Mucosa of stomach (tissue), 1 donor: ENCODE measurements at regions not wholly inside any gene's neighbourhood (a gene's known extent, or its start where the extent isn't known, plus 50 kb on each side); places are given as distances from the start of the nearest gene placed in this dataset.

Experiments used
- H3K27me3 ChIP-seq: one replicate; pipeline ENCODE4 v1.7.0; 2013; ENCODE audit warnings: mild to moderate bottlenecking, low read length; ENCODE audit not compliant: control insufficient read depth, insufficient read depth
- H3K36me3 ChIP-seq: one replicate; pipeline ENCODE4 v1.7.0; 2013; ENCODE audit warnings: low read length; ENCODE audit not compliant: control insufficient read depth, insufficient read depth
- H3K4me1 ChIP-seq: one replicate; pipeline ENCODE4 v1.7.0; 2013; ENCODE audit warnings: mild to moderate bottlenecking, low read length; ENCODE audit not compliant: control insufficient read depth, insufficient read depth
- H3K4me3 ChIP-seq: one replicate; pipeline ENCODE4 v1.7.0; 2013; ENCODE audit warnings: low read length
- H3K9ac ChIP-seq: one replicate; pipeline ENCODE4 v1.7.0; 2013; ENCODE audit warnings: mild to moderate bottlenecking, low read length, moderate library complexity
- H3K9me3 ChIP-seq: one replicate; pipeline ENCODE4 v1.7.0; 2013; ENCODE audit warnings: mild to moderate bottlenecking, low read length, moderate library complexity; ENCODE audit not compliant: control insufficient read depth
- donor health status: Pancreatic carcinoma.

GRCh38 chr2:121992700-121993099, 237.2 kb downstream of the TSN start:
- Histone ChIP-seq H3K4me3 (no peak overlapping the region), H3K9me3 (no peaks in the 10 kb centered on the region), H3K27me3 (peaks cover 5% of the 10 kb centered on the region), H3K36me3 (no peaks in the 10 kb centered on the region), H3K9ac (no peak overlapping the region), H3K4me1 (no peaks in the 10 kb centered on the region)

GRCh38 chr2:121993682-121994081, 238.2 kb downstream of the TSN start:
- Histone ChIP-seq H3K9ac (no peak overlapping the region), H3K36me3 (no peaks in the 10 kb centered on the region), H3K4me1 (no peaks in the 10 kb centered on the region), H3K27me3 (peaks cover 5% of the 10 kb centered on the region), H3K4me3 (no peak overlapping the region), H3K9me3 (no peaks in the 10 kb centered on the region)

GRCh38 chr2:121994238-121995206, 239.1 kb downstream of the TSN start:
- Histone ChIP-seq H3K4me3 (no peak overlapping the region), H3K36me3 (no peaks in the 10 kb centered on the region), H3K27me3 (peaks cover 5% of the 10 kb centered on the region), H3K9ac (no peak overlapping the region), H3K4me1 (no peaks in the 10 kb centered on the region), H3K9me3 (no peaks in the 10 kb centered on the region)

- Histone ChIP-seq H3K9ac (no peak overlapping the region), H3K36me3 (no peaks in the 10 kb centered on the region), H3K9me3 (no peaks in the 10 kb centered on the region), H3K4me3 (no peak overlapping the region), H3K4me1 (no peaks in the 10 kb centered on the region), H3K27me3 (no peaks in the 10 kb centered on the region)
Observed at GRCh38 chr2:121998751-121999150, 243.3 kb downstream of the TSN start.

GRCh38 chr2:121999264-121999663, 243.8 kb downstream of the TSN start:
- Histone ChIP-seq H3K36me3 (no peaks in the 10 kb centered on the region), H3K4me1 (no peaks in the 10 kb centered on the region), H3K9me3 (no peaks in the 10 kb centered on the region), H3K9ac (no peak overlapping the region), H3K27me3 (no peaks in the 10 kb centered on the region), H3K4me3 (no peak overlapping the region)

GRCh38 chr2:122000556-122001340, 245.3 kb downstream of the TSN start:
- Histone ChIP-seq H3K4me3 (no peak overlapping the region), H3K9ac (no peak overlapping the region), H3K4me1 (no peaks in the 10 kb centered on the region), H3K9me3 (no peaks in the 10 kb centered on the region), H3K36me3 (no peaks in the 10 kb centered on the region), H3K27me3 (no peaks in the 10 kb centered on the region)

GRCh38 chr2:122001441-122001874, 246.0 kb downstream of the TSN start:
- Histone ChIP-seq H3K36me3 (no peaks in the 10 kb centered on the region), H3K9me3 (no peaks in the 10 kb centered on the region), H3K4me1 (no peaks in the 10 kb centered on the region), H3K9ac (no peak overlapping the region), H3K27me3 (no peaks in the 10 kb centered on the region), H3K4me3 (no peak overlapping the region)

GRCh38 chr2:122003196-122003940, 247.9 kb downstream of the TSN start:
- H3K9ac ChIP-seq, result no peak overlapping the region
- H3K4me3 ChIP-seq, result no peak overlapping the region
- no peaks in the 10 kb centered on the region for H3K9me3 ChIP-seq
- H3K27me3 ChIP-seq, result no peaks in the 10 kb centered on the region
- H3K36me3 ChIP-seq, result no peaks in the 10 kb centered on the region
- no peaks in the 10 kb centered on the region for H3K4me1 ChIP-seq

GRCh38 chr2:122007126-122007525, 251.7 kb downstream of the TSN start:
- Histone ChIP-seq H3K4me1 (no peaks in the 10 kb centered on the region), H3K4me3 (no peak overlapping the region), H3K9me3 (no peaks in the 10 kb centered on the region), H3K36me3 (no peaks in the 10 kb centered on the region), H3K27me3 (no peaks in the 10 kb centered on the region), H3K9ac (no peak overlapping the region)

- Histone ChIP-seq H3K36me3 (no peaks in the 10 kb centered on the region), H3K9ac (no peak overlapping the region), H3K9me3 (no peaks in the 10 kb centered on the region), H3K27me3 (no peaks in the 10 kb centered on the region), H3K4me1 (no peaks in the 10 kb centered on the region), H3K4me3 (no peak overlapping the region)
Observed at GRCh38 chr2:122007577-122007976, 252.1 kb downstream of the TSN start.

- no peak overlapping the region for H3K4me3 ChIP-seq
- no peak overlapping the region for H3K9ac ChIP-seq
- no peaks in the 10 kb centered on the region for H3K36me3 ChIP-seq
- H3K9me3 ChIP-seq, result no peaks in the 10 kb centered on the region
- H3K27me3 ChIP-seq, result no peaks in the 10 kb centered on the region
- H3K4me1 ChIP-seq, result no peaks in the 10 kb centered on the region
Observed at GRCh38 chr2:122009561-122009960, 254.1 kb downstream of the TSN start.
